Cardiac muscle cell (in vitro differentiated cells and primary cell): ENCODE measurements at regions not wholly inside any gene's neighbourhood (a gene's known extent, or its start where the extent isn't known, plus 50 kb on each side); places are given as distances from the start of the nearest gene placed in this dataset.
"Not testable (repeated sequence)": the region's sequence is repeated elsewhere in the genome, so short reads cannot be mapped to it uniquely, and the experiment has no call there.

ENCODE experiments used
- DNase-seq, 2 donors: peaks; one replicate each; pipeline versions ENCODE4 v3.0.0 to v3.0.0-alpha.2; 2010 to 2017; ENCODE audit warnings: low read depth in 1 of 2, low spot score in 1 of 2
- H3K27ac ChIP-seq: fragments of 200-600 bp; sonication (generic); 2 replicates; pipeline ENCODE4 v1.5.1; 2016
- H3K27me3 ChIP-seq: fragments of 200-600 bp; sonication (generic); 2 replicates; pipeline ENCODE4 v1.6.0; 2016; ENCODE audit warnings: control low read depth
- H3K36me3 ChIP-seq: fragments of 200-600 bp; sonication (generic); 2 replicates; pipeline ENCODE4 v1.5.1; 2016; ENCODE audit warnings: control low read depth
- H3K4me1 ChIP-seq: fragments of 200-600 bp; sonication (generic); 2 replicates; pipeline ENCODE4 v1.8.1; 2017; ENCODE audit warnings: low read depth, mild to moderate bottlenecking, mixed run types
- H3K4me3 ChIP-seq: fragments of 200-600 bp; sonication (generic); 2 replicates; pipeline ENCODE4 v1.5.1; 2016; ENCODE audit warnings: mild to moderate bottlenecking
- H3K9me3 ChIP-seq: fragments of 200-600 bp; sonication (generic); 2 replicates; pipeline ENCODE4 v1.5.1; 2017; ENCODE audit warnings: low read depth, mild to moderate bottlenecking, control low read depth
- TF ChIP-seq, protein P1 (sequence below): IDR thresholded peaks from 2 replicates; pipeline ENCODE4 v1.5.1; 2012; ENCODE audit warnings: low read depth, mild to moderate bottlenecking, low read length

DNA sequence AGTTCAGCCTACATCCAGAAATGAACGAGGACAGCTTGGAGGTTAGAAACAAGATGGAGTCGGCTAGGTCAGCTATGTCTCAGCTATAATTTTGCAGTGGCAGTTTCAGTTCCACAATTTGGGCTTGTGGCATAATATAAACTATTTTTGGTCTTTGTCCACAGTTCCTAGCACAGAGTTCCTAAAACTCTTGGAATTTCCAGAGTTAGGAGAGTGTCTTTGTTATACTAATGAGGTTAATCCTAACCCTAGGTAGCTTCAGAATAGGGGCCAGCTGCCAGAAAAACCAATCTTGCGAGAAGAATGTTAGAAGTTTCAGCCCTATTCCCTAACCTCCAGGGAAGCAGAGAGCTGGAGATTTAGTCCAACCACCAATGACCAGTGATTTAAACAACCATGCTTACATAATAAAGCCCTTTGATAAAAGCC is 131.9 kb downstream of the AKR1D1 start:
- no peak overlapping the region for H3K27ac ChIP-seq
- no peaks in the 10 kb centered on the region for H3K4me1 ChIP-seq
- TF ChIP-seq, protein P1, sequence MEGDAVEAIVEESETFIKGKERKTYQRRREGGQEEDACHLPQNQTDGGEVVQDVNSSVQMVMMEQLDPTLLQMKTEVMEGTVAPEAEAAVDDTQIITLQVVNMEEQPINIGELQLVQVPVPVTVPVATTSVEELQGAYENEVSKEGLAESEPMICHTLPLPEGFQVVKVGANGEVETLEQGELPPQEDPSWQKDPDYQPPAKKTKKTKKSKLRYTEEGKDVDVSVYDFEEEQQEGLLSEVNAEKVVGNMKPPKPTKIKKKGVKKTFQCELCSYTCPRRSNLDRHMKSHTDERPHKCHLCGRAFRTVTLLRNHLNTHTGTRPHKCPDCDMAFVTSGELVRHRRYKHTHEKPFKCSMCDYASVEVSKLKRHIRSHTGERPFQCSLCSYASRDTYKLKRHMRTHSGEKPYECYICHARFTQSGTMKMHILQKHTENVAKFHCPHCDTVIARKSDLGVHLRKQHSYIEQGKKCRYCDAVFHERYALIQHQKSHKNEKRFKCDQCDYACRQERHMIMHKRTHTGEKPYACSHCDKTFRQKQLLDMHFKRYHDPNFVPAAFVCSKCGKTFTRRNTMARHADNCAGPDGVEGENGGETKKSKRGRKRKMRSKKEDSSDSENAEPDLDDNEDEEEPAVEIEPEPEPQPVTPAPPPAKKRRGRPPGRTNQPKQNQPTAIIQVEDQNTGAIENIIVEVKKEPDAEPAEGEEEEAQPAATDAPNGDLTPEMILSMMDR, result no peak
- no peaks in the 10 kb centered on the region for H3K36me3 ChIP-seq
- no peaks in the 10 kb centered on the region for H3K9me3 ChIP-seq
- H3K27me3 ChIP-seq, result no peaks in the 10 kb centered on the region
- no peak for DNase-seq
- H3K4me3 ChIP-seq, result no peak overlapping the region

DNA sequence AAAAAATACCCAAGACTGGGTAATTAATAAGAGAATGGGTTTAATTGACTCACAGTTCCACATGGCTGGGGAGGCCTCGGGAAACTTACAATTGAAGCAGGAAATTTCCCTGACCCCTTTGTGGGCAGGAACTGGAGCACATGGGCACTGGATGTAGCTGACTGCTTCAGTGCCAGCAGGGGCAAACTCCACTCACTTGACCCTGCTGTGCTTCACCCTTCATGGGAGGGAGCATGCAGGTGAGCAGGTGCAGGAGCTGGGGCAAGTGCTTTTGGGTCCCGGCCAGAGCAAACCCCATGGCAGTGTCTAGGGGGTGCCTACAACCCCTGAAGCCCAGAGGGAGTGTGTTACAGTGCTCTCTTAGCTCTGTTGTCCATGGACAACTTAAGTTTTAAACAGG is 132.6 kb downstream of the AKR1D1 start:
- H3K36me3 ChIP-seq, result no peaks in the 10 kb centered on the region
- H3K4me3 ChIP-seq, result no peak overlapping the region
- no peak overlapping the region for H3K27ac ChIP-seq
- TF ChIP-seq, protein P1, result no peak
- no peaks in the 10 kb centered on the region for H3K4me1 ChIP-seq
- H3K27me3 ChIP-seq, result no peaks in the 10 kb centered on the region
- no peaks in the 10 kb centered on the region for H3K9me3 ChIP-seq
- no peak for DNase-seq

DNA sequence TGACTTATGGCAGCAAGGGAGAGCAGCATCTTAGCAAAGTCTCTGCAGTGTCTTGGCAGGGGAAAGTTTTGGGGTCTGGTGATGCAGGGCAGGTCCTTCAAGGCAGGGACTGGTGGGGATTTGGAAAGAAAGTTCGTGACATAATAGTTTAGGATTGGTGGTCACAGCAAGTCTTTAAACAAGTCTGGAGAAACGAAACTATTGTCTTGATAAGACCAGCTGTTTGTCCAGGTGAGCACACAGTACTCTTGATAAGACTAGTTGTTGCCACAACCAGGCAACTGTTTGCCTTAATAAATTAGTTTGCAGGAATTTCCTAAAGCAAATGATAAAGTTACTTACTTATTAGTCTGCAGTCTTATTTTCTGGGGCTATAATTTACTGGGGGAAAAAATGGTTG is 136.1 kb downstream of the AKR1D1 start:
- Histone ChIP-seq H3K4me3 (no peak overlapping the region), H3K27ac (no peak overlapping the region), H3K9me3 (no peaks in the 10 kb centered on the region), H3K27me3 (no peaks in the 10 kb centered on the region), H3K36me3 (no peaks in the 10 kb centered on the region), H3K4me1 (no peaks in the 10 kb centered on the region)
- TF ChIP-seq, protein P1, result no peak
- no peak for DNase-seq

DNA sequence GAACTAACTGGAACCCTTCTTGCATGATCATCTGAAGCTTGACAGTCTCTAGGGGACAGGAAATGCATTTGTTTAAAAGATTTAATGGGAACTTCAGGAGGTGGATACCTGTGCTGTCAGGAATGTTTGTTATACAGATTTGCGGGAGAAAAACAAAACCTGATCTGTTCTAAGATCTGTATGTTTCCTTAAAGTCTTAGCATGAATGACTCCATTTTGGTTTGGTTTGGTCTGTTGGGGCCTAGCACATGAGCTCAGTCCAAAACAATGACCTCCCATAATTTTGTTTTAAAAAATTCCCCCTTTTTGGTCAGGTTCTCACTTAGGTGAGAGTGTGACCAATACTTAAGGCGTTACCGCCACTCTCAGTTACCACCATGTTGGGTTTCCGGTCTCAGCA is 138.7 kb downstream of the AKR1D1 start:
- Histone ChIP-seq H3K4me3 (no peak overlapping the region), H3K27ac (no peak overlapping the region), H3K36me3 (no peaks in the 10 kb centered on the region), H3K27me3 (no peaks in the 10 kb centered on the region), H3K4me1 (no peaks in the 10 kb centered on the region), H3K9me3 (no peaks in the 10 kb centered on the region)
- no peak for DNase-seq
- TF ChIP-seq, protein P1, result no peak

DNA sequence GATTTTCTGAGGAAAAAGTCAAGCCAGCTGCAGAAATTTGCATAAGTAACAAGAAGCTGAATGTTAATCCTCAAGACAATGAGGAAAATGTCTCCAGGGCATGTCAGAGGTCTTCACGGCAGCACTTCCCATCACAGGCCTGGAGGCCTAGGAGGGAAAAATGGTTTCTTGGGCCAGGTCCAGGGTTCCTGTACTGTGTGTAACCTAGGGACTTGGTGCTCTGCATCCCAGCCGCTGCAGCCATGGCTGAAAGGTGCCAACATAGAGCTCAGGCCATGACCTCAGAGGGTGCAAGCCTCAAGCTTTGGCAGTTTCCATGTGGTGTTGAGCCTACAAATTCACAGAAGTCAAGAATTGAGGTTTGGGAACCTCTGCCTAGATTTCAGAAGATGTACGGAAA is 144.1 kb downstream of the AKR1D1 start:
- not testable (repeated sequence) for H3K4me3 ChIP-seq, H3K36me3 ChIP-seq, H3K9me3 ChIP-seq, H3K27me3 ChIP-seq, H3K27ac ChIP-seq, H3K4me1 ChIP-seq, DNase-seq

DNA sequence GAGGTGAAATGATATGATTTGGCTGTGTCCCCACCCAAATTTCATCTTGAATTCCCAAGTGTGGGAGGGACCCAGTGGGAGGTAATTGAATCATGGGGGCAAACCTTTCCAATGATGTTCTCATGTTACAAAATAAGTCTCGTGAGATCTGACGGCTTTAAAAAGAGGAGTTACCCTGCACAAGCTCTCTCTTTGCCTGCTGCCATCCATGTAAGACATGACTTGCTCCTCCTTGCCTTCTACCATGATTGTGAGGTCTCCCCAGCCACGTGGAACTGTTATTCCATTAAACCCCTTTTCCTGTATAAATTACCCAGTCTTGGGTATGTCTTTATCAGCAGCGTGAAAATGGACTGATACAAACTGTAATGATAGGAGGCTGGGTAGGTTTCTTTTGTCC is 145.1 kb downstream of the AKR1D1 start:
- not testable (repeated sequence) for H3K27me3 ChIP-seq, H3K9me3 ChIP-seq, H3K4me3 ChIP-seq, H3K27ac ChIP-seq, H3K36me3 ChIP-seq, H3K4me1 ChIP-seq, DNase-seq

DNA sequence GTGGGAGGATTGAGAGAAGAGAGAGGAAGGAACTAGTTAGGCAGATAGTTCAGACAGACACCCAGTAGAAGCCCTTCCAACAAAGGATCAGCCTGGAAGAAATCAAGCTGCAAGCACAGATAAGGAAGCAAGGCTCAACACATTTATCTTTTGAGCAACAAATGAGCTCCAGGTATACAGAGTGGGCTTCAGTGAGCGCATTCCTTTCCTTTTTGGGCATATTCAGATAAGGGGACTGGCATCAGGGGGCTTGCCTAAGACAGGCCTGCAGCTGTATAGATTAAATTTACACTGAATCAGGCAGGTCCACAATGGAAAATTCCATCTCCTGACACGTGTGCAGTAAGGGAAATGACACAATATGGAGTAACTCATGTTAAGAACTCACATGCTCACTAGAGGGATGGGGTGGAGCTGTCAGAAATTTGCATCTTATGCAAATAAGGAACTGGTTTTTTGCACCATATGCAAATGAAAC is 147.2 kb downstream of the AKR1D1 start:
- Histone ChIP-seq H3K4me1 (no peaks in the 10 kb centered on the region), H3K27me3 (no peaks in the 10 kb centered on the region), H3K27ac (no peak overlapping the region), H3K4me3 (no peak overlapping the region), H3K36me3 (no peaks in the 10 kb centered on the region), H3K9me3 (no peaks in the 10 kb centered on the region)
- DNase-seq, result no peak
- TF ChIP-seq, protein P1, result no peak
